SK-N-MC (cell line): ENCODE measurements at regions not wholly inside any gene's neighbourhood (a gene's known extent, or its start where the extent isn't known, plus 50 kb on each side); places are given as distances from the start of the nearest gene placed in this dataset.

ENCODE experiments used
- EZH2 ChIP-seq: fragments of 200-600 bp; sonication (generic); IDR thresholded peaks from one replicate; pipeline ENCODE4 v1.6.1; 2017; ENCODE audit warnings: antibody characterized with exemption
- POLR2AphosphoS5 ChIP-seq: IDR thresholded peaks from 2 replicates; pipeline ENCODE4 v1.6.1; 2012; ENCODE audit warnings: mild to moderate bottlenecking, low read depth, low read length, borderline replicate concordance

DNA sequence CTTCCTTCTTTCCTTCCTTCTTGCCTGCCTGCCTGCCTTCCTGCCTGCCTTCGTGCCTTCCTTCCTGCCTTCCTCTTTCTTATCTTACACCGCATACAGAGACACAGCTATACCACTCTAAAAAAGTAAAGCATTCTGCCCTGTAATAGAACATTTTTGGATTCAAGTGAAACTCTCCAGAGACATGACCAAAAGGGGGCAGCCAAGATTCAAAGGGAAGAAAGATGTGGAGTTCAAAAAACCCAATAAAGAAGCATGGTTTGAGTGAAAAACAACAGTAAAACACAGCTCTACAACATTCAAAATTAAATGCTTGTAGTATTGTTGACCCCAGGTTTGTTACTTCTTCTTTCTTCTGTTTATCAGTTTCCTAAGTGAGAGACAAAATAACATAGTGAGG is 914.9 kb upstream of the PCDH7 start:
- no peak for TF ChIP-seq EZH2
- no peak for TF ChIP-seq POLR2AphosphoS5
